ENCODE measurements at regions not wholly inside any gene's neighbourhood (a gene's known extent, or its start where the extent isn't known, plus 50 kb on each side); places are given as distances from the start of the nearest gene placed in this dataset.

DNA sequence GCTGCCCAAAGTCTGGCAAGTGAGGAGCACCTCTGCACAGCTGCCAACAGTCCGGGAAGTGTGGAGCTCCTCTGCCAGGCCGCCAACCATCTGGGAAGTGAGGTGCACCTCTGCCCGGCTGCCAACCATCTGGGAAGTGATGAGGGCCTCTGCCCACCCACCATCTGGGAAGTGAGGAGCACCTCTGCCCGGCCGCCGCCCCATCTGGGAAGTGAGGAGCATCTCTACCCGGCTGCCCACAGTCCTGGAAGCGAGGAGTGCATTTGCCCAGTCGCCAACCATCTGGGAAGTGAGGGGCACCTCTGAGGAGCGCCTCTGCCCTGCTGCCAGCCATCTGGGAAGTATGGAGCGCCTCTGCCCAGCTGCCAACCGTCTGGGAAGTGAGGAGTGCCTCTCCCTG is 893.7 kb downstream of the TYW1 start:
- TF ChIP-seq, protein P1, sequence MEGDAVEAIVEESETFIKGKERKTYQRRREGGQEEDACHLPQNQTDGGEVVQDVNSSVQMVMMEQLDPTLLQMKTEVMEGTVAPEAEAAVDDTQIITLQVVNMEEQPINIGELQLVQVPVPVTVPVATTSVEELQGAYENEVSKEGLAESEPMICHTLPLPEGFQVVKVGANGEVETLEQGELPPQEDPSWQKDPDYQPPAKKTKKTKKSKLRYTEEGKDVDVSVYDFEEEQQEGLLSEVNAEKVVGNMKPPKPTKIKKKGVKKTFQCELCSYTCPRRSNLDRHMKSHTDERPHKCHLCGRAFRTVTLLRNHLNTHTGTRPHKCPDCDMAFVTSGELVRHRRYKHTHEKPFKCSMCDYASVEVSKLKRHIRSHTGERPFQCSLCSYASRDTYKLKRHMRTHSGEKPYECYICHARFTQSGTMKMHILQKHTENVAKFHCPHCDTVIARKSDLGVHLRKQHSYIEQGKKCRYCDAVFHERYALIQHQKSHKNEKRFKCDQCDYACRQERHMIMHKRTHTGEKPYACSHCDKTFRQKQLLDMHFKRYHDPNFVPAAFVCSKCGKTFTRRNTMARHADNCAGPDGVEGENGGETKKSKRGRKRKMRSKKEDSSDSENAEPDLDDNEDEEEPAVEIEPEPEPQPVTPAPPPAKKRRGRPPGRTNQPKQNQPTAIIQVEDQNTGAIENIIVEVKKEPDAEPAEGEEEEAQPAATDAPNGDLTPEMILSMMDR (IDR thresholded peaks at IDR 0.05; ENCODE audit: low read length): no peak
- TF ChIP-seq EZH2 (optimal IDR thresholded peaks at IDR 0.05; ENCODE audit: low read depth, low read length) (no peak), EZH2phosphoT487 (IDR thresholded peaks at IDR 0.05; ENCODE audit: low read length) (no peak)
